MM.1S (cell line): ENCODE measurements at regions not wholly inside any gene's neighbourhood (a gene's known extent, or its start where the extent isn't known, plus 50 kb on each side); places are given as distances from the start of the nearest gene placed in this dataset.

ENCODE experiments used
- DNase-seq: peaks from one replicate; pipeline ENCODE4 v3.0.0-alpha.2; 2015
- H2AFZ ChIP-seq: fragments of 300-600 bp; sonication (generic); 2 replicates; pipeline ENCODE4 v1.6.0; 2016; ENCODE audit warnings: antibody characterized with exemption, low read length
- H3F3A ChIP-seq: fragments of 300-600 bp; sonication (generic); 2 replicates; pipeline ENCODE4 v1.6.1; 2016; ENCODE audit warnings: mild to moderate bottlenecking, antibody characterized with exemption, low read length, moderate library complexity, mixed read lengths; ENCODE audit not compliant: insufficient read depth
- H3K27ac ChIP-seq: fragments of 300-600 bp; sonication (generic); 2 replicates; pipeline ENCODE4 v1.5.1; 2016; ENCODE audit warnings: mild to moderate bottlenecking, low read length
- H3K27me3 ChIP-seq: fragments of 300-600 bp; sonication (generic); replicated peaks from 2 replicates; pipeline ENCODE4 v1.6.0; 2016; ENCODE audit warnings: low read length; ENCODE audit not compliant: insufficient read depth
- H3K36me3 ChIP-seq: fragments of 300-600 bp; sonication (generic); replicated peaks from 2 replicates; pipeline ENCODE4 v1.6.1; 2016; ENCODE audit warnings: mild to moderate bottlenecking, low read length, mixed read lengths; ENCODE audit not compliant: insufficient read depth
- H3K4me1 ChIP-seq: fragments of 300-600 bp; sonication (generic); 2 replicates; pipeline ENCODE4 v1.6.1; 2016; ENCODE audit warnings: low read length, mixed read lengths
- H3K4me2 ChIP-seq: fragments of 300-600 bp; sonication (generic); 2 replicates; pipeline ENCODE4 v1.6.0; 2016; ENCODE audit warnings: low read depth, low read length
- H3K4me3 ChIP-seq: fragments of 300-600 bp; sonication (generic); 2 replicates; pipeline ENCODE4 v1.5.1; 2016; ENCODE audit warnings: low read length, mixed read lengths
- H3K79me2 ChIP-seq: fragments of 300-600 bp; sonication (generic); 2 replicates; pipeline ENCODE4 v1.6.1; 2016; ENCODE audit warnings: mixed run types, low read length, mixed read lengths
- H3K9ac ChIP-seq: fragments of 300-600 bp; sonication (generic); 2 replicates; pipeline ENCODE4 v1.6.1; 2016; ENCODE audit warnings: low read length, mixed read lengths
- H3K9me2 ChIP-seq: fragments of 300-600 bp; sonication (generic); replicated peaks from 2 replicates; pipeline ENCODE4 v1.6.1; 2016; ENCODE audit warnings: mild to moderate bottlenecking, low read length, mixed read lengths; ENCODE audit not compliant: insufficient read depth
- H3K9me3 ChIP-seq: fragments of 300-600 bp; sonication (generic); replicated peaks from 2 replicates; pipeline ENCODE4 v1.6.1; 2016; ENCODE audit warnings: mild to moderate bottlenecking, low read length, mixed read lengths; ENCODE audit not compliant: insufficient read depth
- H4K20me1 ChIP-seq: fragments of 300-600 bp; sonication (generic); 2 replicates; pipeline ENCODE4 v1.6.1; 2016; ENCODE audit warnings: mild to moderate bottlenecking, low read length, moderate library complexity, mixed read lengths; ENCODE audit not compliant: insufficient read depth
- EZH2 ChIP-seq: fragments of 300-600 bp; sonication (generic); optimal IDR thresholded peaks from 2 replicates; pipeline ENCODE3; 2017; ENCODE audit warnings: low read depth, mild to moderate bottlenecking, antibody characterized with exemption, low read length, mixed read lengths
- EZH2phosphoT487 ChIP-seq: fragments of 300-600 bp; sonication (generic); IDR thresholded peaks from 2 replicates; pipeline ENCODE4 v1.6.1; 2018; ENCODE audit warnings: antibody characterized with exemption, low read length
- TF ChIP-seq, protein P1 (sequence below): fragments of 300-600 bp; sonication (generic); IDR thresholded peaks from 2 replicates; pipeline ENCODE4 v1.5.1; 2016; ENCODE audit warnings: antibody characterized with exemption, low read length, mixed read lengths

DNA sequence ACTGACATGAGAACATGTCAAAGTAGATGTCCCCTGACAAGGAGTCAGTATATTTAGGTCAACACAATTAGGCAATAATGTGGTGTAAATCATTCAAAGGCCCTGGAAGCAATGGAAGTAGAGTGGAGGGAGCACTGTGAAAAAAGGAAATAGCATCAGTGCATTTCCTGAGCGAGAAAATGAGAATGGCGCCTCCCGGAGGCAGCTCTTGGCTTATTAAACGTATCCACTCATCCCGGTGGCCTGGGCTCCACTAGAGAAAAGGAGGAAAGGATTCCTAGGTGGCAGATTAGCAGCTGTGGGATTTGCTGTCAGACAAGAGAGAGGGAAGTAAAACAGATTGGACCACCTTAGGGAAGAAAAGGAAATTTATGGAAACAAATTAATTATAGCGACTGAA, 173.7 kb upstream of the TMTC4 start:
- no peaks in the 10 kb centered on the region for H3K27me3 ChIP-seq
- no peak overlapping the region for H3K4me3 ChIP-seq
- no peaks in the 10 kb centered on the region for H3K9me3 ChIP-seq
- DNase-seq: no peak
- H3F3A ChIP-seq: no peaks in the 10 kb centered on the region
- no peak overlapping the region for H3K9ac ChIP-seq
- TF ChIP-seq, protein P1, sequence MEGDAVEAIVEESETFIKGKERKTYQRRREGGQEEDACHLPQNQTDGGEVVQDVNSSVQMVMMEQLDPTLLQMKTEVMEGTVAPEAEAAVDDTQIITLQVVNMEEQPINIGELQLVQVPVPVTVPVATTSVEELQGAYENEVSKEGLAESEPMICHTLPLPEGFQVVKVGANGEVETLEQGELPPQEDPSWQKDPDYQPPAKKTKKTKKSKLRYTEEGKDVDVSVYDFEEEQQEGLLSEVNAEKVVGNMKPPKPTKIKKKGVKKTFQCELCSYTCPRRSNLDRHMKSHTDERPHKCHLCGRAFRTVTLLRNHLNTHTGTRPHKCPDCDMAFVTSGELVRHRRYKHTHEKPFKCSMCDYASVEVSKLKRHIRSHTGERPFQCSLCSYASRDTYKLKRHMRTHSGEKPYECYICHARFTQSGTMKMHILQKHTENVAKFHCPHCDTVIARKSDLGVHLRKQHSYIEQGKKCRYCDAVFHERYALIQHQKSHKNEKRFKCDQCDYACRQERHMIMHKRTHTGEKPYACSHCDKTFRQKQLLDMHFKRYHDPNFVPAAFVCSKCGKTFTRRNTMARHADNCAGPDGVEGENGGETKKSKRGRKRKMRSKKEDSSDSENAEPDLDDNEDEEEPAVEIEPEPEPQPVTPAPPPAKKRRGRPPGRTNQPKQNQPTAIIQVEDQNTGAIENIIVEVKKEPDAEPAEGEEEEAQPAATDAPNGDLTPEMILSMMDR: no peak
- TF ChIP-seq EZH2 (no peak), EZH2phosphoT487 (no peak)
- H3K27ac ChIP-seq: no peak overlapping the region
- no peaks in the 10 kb centered on the region for H3K9me2 ChIP-seq
- H3K36me3 ChIP-seq: no peaks in the 10 kb centered on the region
- H3K79me2 ChIP-seq: no peaks in the 10 kb centered on the region
- H2AFZ ChIP-seq: no peak overlapping the region
- H3K4me1 ChIP-seq: no peaks in the 10 kb centered on the region
- no peak overlapping the region for H3K4me2 ChIP-seq
- H4K20me1 ChIP-seq: no peaks in the 10 kb centered on the region

DNA sequence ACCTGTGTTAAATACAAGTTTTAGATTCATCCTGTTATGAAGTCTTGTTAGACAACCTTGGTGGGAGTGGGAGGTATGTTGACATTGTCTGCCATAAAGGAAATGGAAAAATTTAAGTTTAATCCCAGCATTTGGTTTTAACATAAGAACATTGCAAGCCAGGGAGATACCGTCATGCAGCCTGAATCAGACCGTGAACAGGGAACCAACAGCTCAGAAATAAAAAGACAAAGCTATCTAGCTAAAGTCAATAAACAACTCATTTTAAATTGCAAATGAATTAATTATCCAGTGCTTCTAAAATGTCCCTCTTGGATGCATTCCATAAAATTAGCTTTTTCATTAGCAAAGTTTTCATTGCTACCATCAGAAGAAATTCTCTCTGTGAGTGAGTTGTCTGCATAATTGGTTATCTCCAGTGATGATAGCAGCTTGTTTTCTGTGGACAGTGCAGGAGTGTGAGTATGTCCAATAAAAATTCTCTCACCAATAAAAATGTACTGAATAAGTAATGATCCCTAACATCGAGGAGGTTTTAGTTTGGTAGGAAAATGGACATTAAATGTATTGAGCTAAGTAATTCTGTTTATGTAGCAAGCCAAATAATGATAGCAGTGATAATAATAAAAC, 170.6 kb upstream of the TMTC4 start:
- Histone ChIP-seq H3F3A (no peaks in the 10 kb centered on the region), H3K4me1 (no peaks in the 10 kb centered on the region), H4K20me1 (no peaks in the 10 kb centered on the region), H3K27me3 (no peaks in the 10 kb centered on the region), H3K79me2 (no peaks in the 10 kb centered on the region), H3K36me3 (no peaks in the 10 kb centered on the region), H3K9me3 (no peaks in the 10 kb centered on the region), H3K9ac (no peak overlapping the region), H3K9me2 (no peaks in the 10 kb centered on the region), H3K4me3 (no peak overlapping the region), H3K4me2 (no peak overlapping the region), H3K27ac (no peak overlapping the region), H2AFZ (no peak overlapping the region)
- no peak for TF ChIP-seq EZH2
- TF ChIP-seq, protein P1: no peak
- no peak for TF ChIP-seq EZH2phosphoT487
- no peak for DNase-seq

DNA sequence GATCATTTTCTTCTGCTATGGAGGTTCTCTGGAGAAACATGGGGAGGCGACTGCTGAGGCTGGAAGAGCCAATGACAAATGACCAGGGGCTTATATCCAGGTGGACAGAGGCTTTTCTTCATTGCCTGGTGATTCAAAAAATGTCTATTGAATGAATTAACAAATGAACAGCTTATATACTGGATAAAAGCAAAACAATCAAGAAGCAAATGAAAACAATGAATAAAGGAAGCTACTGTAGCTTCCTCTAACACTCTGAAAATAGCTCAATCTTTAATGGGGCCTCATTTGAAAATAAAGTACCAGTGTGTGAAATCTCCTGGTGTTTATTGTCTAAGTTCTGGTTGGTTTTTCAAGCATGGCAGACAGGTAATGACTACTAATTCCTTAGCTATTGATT, 167.5 kb upstream of the TMTC4 start:
- H3K79me2 ChIP-seq: no peaks in the 10 kb centered on the region
- H3K9ac ChIP-seq: no peak overlapping the region
- no peak overlapping the region for H3K4me3 ChIP-seq
- no peak overlapping the region for H3K27ac ChIP-seq
- no peaks in the 10 kb centered on the region for H3K9me3 ChIP-seq
- no peaks in the 10 kb centered on the region for H3K4me1 ChIP-seq
- no peaks in the 10 kb centered on the region for H4K20me1 ChIP-seq
- TF ChIP-seq, protein P1: no peak
- TF ChIP-seq EZH2 (no peak), EZH2phosphoT487 (no peak)
- H3K27me3 ChIP-seq: no peaks in the 10 kb centered on the region
- no peak for DNase-seq
- H3K36me3 ChIP-seq: no peaks in the 10 kb centered on the region; the same call in 1 of the 2 replicates
- H3K9me2 ChIP-seq: no peaks in the 10 kb centered on the region
- no peak overlapping the region for H3K4me2 ChIP-seq
- H2AFZ ChIP-seq: no peak overlapping the region
- H3F3A ChIP-seq: no peaks in the 10 kb centered on the region
